KMS-11 (cell line): ENCODE measurements at regions not wholly inside any gene's neighbourhood (a gene's known extent, or its start where the extent isn't known, plus 50 kb on each side); places are given as distances from the start of the nearest gene placed in this dataset.

Experiments used
- H2AFZ ChIP-seq: fragments of 200-600 bp; sonication (generic); 2 replicates; pipeline ENCODE4 v1.6.1; 2016; ENCODE audit warnings: antibody characterized with exemption, mixed run types, low read depth
- H3K27ac ChIP-seq: fragments of 200-600 bp; sonication (generic); 2 replicates; pipeline ENCODE4 v1.6.1; 2016; ENCODE audit warnings: mild to moderate bottlenecking, mixed run types
- H3K27me3 ChIP-seq: fragments of 200-600 bp; sonication (generic); 2 replicates; pipeline ENCODE4 v1.6.1; 2017; ENCODE audit warnings: mild to moderate bottlenecking, low read depth, mixed run types, moderate library complexity; ENCODE audit not compliant: insufficient read depth
- H3K36me3 ChIP-seq: fragments of 200-600 bp; sonication (generic); 2 replicates; pipeline ENCODE4 v1.6.1; 2017; ENCODE audit warnings: mild to moderate bottlenecking, mixed run types; ENCODE audit not compliant: insufficient read depth
- H3K4me1 ChIP-seq: fragments of 200-600 bp; sonication (generic); 2 replicates; pipeline ENCODE4 v1.6.1; 2016; ENCODE audit warnings: mild to moderate bottlenecking, low read depth, mixed run types; ENCODE audit not compliant: poor library complexity, severe bottlenecking
- H3K4me2 ChIP-seq: fragments of 200-600 bp; sonication (generic); 2 replicates; pipeline ENCODE4 v1.7.0; 2016; ENCODE audit warnings: mild to moderate bottlenecking, mixed run types
- H3K4me3 ChIP-seq: fragments of 200-600 bp; sonication (generic); IDR thresholded peaks from 2 replicates; pipeline ENCODE4 v1.6.1; 2017; ENCODE audit warnings: low read depth, low read length, mixed read lengths; ENCODE audit not compliant: insufficient read depth
- H3K79me2 ChIP-seq: fragments of 200-600 bp; sonication (generic); 2 replicates; pipeline ENCODE4 v1.6.1; 2016; ENCODE audit warnings: low read depth, mixed run types; ENCODE audit not compliant: insufficient read depth
- H3K9ac ChIP-seq: fragments of 200-600 bp; sonication (generic); 2 replicates; pipeline ENCODE4 v1.6.1; 2016; ENCODE audit warnings: mild to moderate bottlenecking, mixed run types
- H4K20me1 ChIP-seq: fragments of 200-600 bp; sonication (generic); 2 replicates; pipeline ENCODE4 v1.6.1; 2016; ENCODE audit warnings: mild to moderate bottlenecking, mixed run types; ENCODE audit not compliant: insufficient read depth
- CTCF ChIP-seq: fragments of 200-600 bp; sonication (generic); conservative IDR thresholded peaks from 2 replicates; pipeline ENCODE4 v1.6.1; 2017; ENCODE audit warnings: low read depth, mild to moderate bottlenecking, antibody characterized with exemption, low read length, moderate library complexity, mixed read lengths

GRCh38 chr13:53379485-53379884, 350.9 kb downstream of the OLFM4 start:
- no peak overlapping the region for H3K4me3 ChIP-seq
- H3K4me2 ChIP-seq: no peak overlapping the region
- H3K4me1 ChIP-seq: no peaks in the 10 kb centered on the region
- no peak overlapping the region for H2AFZ ChIP-seq
- H3K27ac ChIP-seq: no peak overlapping the region
- H3K79me2 ChIP-seq: no peaks in the 10 kb centered on the region
- no peaks in the 10 kb centered on the region for H3K27me3 ChIP-seq
- H3K36me3 ChIP-seq: no peaks in the 10 kb centered on the region
- TF ChIP-seq CTCF: no peak
- H3K9ac ChIP-seq: no peak overlapping the region
- H4K20me1 ChIP-seq: no peaks in the 10 kb centered on the region

DNA sequence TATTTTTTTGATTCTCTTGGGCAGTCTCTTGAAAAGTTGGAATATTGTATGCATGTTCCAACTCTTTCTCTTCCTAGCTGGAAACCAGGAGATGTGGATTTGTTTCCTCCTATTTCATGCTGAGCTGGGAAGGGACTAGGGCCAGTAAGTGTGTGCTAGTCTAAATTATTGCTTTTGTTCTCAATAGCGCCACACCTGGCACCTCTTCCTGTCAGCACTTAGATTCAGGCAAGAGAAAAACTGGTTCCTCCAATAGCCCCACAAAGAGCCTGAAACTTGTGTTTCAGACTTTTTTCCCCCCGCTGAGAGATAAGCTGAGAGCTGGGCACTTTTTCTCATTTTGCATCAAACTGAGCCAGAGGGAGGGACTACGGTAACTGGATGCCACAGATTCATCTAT, 353.4 kb downstream of the OLFM4 start:
- Histone ChIP-seq H2AFZ (no peak overlapping the region), H4K20me1 (no peaks in the 10 kb centered on the region), H3K27ac (no peak overlapping the region), H3K9ac (no peak overlapping the region), H3K27me3 (no peaks in the 10 kb centered on the region), H3K4me2 (no peak overlapping the region), H3K4me3 (no peak overlapping the region), H3K79me2 (no peaks in the 10 kb centered on the region), H3K4me1 (no peaks in the 10 kb centered on the region), H3K36me3 (no peaks in the 10 kb centered on the region)
- no peak for TF ChIP-seq CTCF

GRCh38 chr13:53398051-53398450, 369.4 kb downstream of the OLFM4 start:
- Histone ChIP-seq H3K4me1 (no peaks in the 10 kb centered on the region), H4K20me1 (no peaks in the 10 kb centered on the region), H3K4me3 (no peak overlapping the region), H3K27me3 (no peaks in the 10 kb centered on the region), H2AFZ (no peak overlapping the region), H3K27ac (no peak overlapping the region), H3K9ac (no peak overlapping the region), H3K36me3 (no peaks in the 10 kb centered on the region), H3K79me2 (no peaks in the 10 kb centered on the region), H3K4me2 (no peak overlapping the region)
- no peak for TF ChIP-seq CTCF

GRCh38 chr13:53405616-53406015, 377.0 kb downstream of the OLFM4 start:
- H3K79me2 ChIP-seq: no peaks in the 10 kb centered on the region
- no peak overlapping the region for H3K27ac ChIP-seq
- no peak for TF ChIP-seq CTCF
- no peak overlapping the region for H3K4me2 ChIP-seq
- H3K9ac ChIP-seq: no peak overlapping the region
- H3K4me1 ChIP-seq: no peaks in the 10 kb centered on the region
- no peaks in the 10 kb centered on the region for H3K36me3 ChIP-seq
- H3K4me3 ChIP-seq: no peak overlapping the region
- no peaks in the 10 kb centered on the region for H4K20me1 ChIP-seq
- H2AFZ ChIP-seq: no peak overlapping the region
- no peaks in the 10 kb centered on the region for H3K27me3 ChIP-seq

- Histone ChIP-seq H2AFZ (no peak overlapping the region), H3K4me3 (no peak overlapping the region), H3K4me1 (no peaks in the 10 kb centered on the region), H3K79me2 (no peaks in the 10 kb centered on the region), H3K27ac (no peak overlapping the region), H3K9ac (no peak overlapping the region), H4K20me1 (no peaks in the 10 kb centered on the region), H3K36me3 (no peaks in the 10 kb centered on the region), H3K4me2 (no peak overlapping the region), H3K27me3 (no peaks in the 10 kb centered on the region)
- TF ChIP-seq CTCF: no peak
Observed at GRCh38 chr13:53408306-53408705, 379.7 kb downstream of the OLFM4 start.
